NCI-H146 treated with DMSO at 0.1 percent for 48 hours (cell line): ENCODE measurements at regions not wholly inside any gene's neighbourhood (a gene's known extent, or its start where the extent isn't known, plus 50 kb on each side); places are given as distances from the start of the nearest gene placed in this dataset.
"Not testable (repeated sequence)": the region's sequence is repeated elsewhere in the genome, so short reads cannot be mapped to it uniquely, and the experiment has no call there.

Source experiments
- DNase-seq: peaks from one replicate; lab custom pipeline; 2025; ENCODE audit not compliant: unreplicated experiment; lab: John Stamatoyannopoulos, UW

DNA sequence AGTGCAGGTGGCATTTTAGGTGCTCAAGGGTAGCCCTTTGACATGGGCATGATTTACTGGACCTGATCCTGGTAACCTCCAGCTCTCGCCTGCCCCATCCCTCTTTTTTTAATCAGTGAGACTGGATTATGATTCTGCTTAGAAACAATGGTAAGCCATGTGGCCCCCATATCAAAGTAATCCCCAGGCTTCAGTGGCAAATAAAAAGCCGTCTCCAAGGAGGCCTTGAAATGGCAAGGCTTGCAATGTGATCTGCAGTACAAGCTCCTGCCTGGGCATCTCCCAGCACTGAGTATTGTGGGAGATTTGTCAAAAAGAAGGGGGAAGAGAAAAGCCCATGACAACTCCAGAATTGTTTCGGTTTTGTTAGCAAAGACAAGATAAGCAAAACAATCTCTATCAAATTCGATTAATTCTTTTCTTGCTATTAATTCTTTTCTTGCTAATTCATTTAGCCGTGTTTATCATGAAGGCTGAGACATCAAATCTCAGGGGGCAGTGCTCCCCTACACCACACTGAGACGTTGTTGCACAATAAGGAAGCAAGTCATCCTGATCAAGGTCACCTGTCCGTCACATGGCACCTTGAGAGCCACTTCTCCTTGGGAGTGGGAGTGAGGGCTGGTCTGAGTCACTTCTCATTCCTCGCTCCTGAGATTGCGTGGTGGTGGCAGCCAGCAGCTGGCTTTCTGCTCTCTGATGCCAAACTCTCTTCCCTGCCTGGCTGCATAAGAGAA, 312.7 kb upstream of the GATB start:
- no peak for DNase-seq

DNA sequence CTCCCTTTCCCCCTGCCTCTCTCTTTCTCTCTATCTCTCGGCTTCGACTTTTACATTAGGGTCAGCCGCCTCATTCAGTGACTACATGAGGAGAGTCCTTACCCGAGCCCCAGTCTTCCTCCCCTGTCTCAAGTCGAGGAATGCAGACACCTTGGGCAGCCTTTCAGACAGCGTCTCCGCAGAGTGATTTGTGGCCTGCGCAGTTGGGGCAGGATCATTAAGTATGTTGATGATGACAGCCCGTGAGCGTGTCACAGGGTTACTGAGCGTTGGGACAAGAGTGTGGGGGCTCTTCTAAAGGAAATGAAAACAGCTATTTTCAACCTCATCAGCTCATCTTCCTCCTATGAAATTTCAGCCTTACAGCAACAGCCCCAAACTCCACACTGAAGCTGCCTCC, 312.1 kb upstream of the GATB start:
- no peak for DNase-seq

DNA sequence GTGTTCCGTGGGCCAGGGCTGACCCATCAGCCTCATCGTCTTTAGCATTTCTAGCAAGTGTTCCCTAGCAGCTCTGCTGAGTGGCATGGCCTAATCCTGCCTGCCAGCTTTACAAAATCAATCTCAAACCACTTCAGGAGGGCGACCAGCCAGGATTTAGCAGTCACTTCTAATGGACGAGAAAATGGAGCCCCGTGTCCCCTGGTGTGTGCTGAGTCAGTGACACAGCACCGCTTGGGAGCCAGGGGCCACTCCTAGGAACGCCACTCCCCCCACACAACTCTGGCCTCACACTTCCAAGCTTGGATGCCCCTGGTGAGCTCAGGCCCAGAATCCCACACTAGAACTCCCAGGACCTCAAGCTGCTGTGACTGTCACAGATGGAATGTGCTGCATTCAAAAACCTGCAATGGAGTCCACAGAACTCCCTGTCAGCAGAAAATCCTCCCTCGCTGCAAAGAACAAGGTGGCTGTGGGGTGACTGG, 311.2 kb upstream of the GATB start:
- no peak for DNase-seq

DNA sequence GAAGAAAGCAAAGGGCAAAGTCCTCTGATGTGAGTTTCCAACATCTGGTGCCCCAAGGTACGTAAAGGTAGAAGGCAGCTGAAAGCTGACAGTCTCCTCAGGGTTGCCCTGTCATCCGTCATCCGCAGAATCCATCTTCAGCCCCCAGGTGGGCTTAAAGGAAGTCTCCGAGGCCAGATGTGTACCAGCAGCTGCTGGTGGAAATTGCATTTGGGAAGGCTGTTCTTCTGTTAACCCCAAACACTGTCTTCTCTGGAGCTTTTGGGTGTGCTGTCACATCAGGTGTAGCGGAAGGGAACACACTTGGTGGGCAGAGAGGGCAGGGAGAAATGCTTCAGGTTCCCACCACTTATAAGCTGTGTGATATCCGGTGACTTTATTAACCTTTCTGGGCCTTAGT, 310.0 kb upstream of the GATB start:
- DNase-seq = no peak

DNA sequence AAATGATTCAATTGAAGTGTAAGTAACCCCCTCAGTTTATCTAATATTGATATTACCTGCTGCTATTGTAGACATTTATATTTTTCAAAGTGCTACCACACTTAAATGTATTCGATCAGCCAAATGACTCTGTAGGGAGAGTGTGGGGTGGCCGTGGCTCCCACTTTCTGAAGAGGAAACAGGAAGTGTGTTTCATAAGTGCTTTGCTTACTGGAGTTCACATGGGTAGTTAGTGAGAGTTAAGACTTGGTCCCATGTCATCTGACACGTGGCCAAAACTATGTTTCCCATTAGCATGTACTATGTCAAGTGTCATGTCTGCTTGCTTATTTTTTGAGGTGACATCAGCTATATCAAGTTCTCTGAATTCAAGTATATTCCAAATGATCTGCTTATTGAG, 308.1 kb upstream of the GATB start:
- no peak for DNase-seq

DNA sequence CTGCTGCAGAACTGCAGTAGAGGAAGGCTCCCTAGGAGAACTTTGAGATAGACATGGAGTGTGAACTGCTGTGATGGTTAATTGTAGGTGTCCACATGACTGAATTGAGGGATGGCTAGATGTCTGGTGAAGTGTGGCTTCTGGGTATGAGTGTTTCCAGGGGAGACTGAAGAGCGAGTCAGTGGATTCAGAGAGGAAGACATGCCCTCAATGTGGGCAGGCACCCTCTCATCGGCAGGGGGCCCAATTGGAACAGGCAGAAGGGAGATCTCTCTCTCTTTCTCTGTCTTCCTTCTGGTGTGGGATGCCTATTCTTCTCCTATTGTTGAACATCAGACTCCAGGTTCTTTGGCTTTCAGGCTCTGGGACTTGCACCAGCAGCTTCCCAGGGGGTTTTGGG, 304.7 kb upstream of the GATB start:
- no peak for DNase-seq

DNA sequence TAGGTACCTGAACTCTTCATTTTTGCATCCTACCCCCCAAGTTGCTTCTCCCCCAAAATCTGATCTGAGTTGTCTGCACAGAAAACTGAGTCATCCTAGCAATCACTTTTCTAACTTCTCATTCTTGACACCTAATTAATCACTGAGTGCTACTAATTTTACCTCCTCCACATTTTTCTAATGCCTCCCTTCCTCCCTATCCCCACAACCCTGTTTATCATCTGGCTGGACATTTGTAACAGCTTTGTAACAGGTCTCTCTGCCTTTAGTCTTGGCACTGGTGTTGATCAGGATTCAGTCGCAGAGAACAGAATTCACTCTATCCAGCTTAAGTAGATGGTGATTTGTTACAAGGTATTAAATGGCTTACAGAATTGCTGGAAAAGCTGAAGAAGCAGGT, 303.9 kb upstream of the GATB start:
- no peak for DNase-seq

DNA sequence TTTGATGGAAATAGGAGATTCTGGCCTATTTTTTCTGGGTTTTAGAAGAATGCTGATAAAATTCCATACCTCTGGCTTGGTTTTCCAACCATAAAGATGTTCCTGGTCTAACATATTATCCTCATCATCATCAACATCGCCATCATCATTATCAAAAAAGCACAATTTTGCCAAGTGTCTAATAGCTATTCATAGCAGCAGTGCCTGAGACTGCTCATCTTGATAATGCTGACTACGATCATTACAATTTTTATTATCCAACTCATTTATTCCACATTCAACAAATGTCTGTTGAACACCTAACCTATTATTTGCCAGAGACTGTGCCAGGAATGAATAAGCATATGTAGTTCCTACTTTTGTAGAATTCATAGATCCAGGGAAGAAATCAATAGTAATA, 303.5 kb upstream of the GATB start:
- no peak for DNase-seq

DNA sequence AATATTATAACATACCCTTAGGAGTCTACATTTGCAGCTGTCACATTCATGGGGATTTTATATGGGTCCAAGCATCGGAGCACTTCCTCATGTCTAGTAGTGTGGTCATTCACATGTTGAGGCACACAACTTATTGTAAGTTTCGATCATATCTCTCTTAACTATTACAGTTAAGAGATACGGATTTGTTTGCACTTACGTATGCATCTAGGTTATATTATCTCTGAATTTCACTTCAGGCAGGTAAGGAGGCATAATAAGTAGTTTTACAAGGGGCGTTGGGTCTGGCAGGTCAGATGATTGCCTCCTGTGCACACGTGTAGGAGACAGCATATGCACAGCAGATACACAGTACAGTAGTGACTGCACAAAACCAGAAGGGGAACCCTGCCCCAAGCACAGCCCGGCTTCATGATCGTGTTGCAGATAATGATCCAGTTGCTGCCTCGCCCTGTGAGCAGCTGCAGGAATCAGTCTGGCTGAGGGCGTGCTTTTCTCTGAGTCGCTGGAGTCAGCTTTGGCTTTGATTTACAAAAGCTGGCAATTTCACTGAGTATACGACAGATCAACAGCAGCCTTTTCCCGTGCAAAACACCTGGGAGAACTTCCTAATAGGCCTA, 302.9 kb upstream of the GATB start:
- DNase-seq = peak; percentile 73

DNA sequence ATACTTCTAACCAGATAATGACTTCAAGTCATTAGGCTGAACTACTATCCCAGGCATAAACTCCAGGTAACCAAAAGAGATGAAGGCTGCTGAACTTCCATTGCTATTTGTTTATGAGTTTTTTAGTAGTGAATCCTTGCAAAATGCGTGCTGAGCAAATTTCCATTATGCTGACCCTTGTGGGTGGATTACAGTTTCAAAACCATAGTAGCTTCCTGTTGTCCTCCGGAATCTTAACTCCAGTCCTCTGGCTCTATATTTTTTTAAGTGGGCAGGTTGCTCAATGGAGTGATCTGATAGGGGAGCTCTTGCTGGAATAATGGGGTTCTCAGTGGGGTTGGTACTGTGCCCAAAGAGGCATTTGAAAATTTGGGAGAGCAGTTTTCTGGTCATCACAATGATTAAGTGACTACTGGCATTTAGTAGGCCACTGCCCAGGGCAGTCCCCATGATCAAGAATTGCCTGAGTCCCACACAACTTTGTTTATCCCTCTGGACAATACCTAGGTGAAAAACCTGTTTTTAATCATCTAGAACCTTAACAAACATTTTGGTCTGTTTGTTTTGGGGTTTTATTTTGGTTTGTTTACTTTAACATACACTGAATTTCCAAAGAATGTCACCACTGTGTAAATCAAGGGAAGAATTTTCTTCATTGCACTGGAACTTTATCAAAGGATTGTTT, 302.3 kb upstream of the GATB start:
- no peak for DNase-seq

DNA sequence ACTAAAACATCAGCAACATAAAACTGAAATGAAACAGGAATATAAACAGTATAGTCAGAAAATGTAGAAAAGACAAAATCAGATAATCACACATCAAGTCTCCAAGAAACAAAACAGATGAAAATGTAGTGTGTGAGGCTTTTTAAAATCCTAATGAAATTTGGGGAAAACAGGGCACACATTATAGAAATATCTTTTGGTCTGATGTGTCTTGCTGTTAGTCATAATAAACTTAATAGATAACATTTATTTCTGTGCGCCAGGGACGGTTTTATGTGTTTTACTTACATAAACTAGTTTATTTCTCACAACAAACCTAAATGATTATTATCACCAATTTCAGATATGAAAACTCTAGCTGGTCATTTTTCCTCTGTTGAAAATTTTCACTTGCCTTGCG, 293.9 kb upstream of the GATB start:
- DNase-seq = no peak

DNA sequence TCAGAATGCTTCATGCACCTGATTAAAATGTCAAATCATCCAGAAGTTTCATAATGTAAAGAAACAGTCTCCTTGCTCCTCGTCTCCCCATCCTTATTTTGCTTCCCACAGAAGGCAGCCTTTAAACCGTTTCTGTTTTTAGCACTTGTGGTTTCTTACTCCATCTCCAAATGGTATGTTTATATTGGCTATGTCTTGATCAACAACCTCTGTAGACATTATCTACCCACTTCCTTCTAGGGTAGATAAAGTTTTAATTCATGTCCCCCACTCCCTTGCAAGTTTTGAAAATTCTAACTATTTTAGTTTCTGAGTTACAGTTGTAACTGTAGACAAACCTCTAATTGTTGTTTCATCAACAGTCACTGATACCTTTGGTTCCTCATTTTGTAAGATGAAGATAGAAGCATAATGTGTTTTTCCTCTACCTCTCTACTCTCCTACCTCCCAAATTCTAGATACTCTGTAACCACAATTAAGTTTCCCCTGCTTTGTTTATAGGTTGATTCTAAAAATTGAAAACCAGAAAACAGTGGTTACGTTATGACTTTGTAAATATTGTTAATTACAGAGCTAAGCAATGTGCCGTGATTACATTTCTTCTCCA, 291.7 kb upstream of the GATB start:
- no peak for DNase-seq

DNA sequence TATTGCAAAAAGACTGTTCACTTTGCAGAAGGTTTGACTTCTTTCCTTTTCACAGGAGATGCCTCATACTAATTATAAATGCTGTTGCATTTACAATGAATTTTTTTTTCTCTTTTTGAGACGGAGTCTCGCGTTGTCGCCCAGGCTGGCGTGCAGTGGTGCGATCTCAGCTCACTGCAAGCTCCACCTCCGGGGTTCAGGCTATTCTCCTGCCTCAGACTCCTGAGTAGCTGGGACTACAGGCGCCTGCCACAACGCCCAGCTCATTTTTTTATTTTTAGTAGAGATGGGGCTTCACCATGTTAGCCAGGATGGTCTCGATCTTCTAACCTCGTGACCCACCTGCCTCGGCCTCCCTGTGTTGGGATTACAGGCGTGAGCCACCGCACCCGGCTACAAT, 290.5 kb upstream of the GATB start:
- DNase-seq = not testable (repeated sequence)

DNA sequence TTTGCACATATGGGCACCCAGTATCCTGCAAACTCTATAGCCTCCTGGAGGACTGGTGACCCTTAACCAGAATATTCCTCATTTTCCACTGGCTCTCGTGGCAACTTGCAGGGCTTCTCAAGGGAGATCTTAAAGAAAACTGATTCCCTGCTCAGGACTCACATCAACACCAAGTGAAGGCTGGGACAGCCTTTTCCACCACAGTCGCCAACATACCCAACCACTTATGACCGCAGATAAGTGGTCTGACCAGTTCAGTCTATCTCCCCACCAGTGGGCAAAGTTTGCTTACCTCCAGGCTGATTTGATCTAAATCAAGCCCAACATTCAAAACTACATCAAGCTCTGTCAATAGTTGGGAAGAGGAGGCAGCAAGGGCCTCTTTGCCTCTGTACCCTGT, 289.3 kb upstream of the GATB start:
- no peak for DNase-seq

DNA sequence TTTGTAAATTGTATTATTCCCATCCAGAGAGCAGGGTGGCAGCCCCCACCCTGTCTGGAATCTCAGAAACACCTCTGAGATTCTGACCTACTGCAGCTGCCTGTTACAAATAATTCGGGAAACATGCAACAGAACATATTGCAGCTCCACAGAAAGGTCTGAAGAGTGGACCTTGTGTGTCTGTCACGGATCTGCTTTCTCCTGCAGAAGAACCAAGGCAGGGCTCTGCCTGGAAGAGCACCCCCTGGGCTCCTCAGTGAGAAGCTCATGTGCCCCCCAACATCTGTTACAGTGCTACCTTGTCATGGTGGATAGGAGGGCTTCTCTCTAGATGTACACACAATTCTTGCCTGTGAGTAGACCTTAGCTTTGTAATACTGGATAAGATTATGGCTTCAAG, 286.6 kb upstream of the GATB start:
- DNase-seq = no peak

DNA sequence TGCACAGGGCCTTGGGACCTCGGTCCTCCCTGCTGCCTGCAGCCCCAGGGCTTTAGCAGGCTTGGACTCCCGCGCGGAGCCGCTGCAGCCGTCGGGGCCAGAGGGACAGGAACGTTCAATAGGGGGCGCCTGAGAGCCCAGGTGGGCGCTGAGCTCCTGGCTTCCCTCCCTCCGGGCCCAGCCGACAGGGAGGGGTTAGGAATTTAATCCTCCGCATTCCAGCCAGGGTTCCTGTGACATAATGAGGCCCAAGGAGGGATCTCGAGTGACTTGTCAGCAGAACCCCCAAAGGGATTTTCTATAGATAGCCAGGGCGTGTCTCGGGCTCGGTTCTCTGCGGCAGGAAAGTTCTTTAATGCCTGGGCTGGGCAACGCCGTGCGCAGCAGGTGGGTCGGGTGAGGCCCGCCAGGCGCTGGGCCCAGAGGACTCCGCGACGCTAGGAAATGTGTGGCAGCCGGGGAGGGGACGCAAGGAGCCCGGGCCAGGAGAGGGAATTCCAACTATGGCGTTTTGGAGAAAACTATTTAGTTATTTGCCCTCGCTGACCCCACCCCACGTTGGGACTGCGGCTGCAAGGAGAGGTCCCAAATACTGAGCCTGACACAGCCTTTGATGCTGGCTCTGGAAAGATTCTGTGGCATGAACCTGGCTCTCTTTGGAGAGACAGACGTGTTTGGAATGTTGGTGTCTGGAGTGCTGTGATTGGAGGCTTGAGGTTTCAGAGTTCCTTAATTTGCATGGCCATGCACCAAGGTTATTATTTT, 285.2 kb upstream of the GATB start:
- no peak for DNase-seq

DNA sequence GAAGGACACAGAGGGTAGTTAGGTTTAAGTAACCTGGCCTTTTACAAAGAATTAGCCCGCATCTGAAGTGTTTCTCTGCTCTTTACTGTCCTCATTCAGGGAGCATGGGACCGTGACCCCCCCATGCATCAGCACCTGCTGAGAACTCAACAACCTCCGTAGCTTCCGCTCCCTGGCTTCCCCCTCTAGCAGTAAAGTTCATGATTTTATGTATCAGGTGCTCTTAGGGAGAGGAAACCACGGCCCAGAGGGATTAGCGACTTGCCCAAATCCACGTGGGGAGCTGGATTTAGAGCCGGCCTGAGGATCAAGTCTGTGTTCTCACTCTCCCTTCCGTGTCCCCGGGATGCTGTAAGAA, 284.6 kb upstream of the GATB start:
- no peak for DNase-seq

DNA sequence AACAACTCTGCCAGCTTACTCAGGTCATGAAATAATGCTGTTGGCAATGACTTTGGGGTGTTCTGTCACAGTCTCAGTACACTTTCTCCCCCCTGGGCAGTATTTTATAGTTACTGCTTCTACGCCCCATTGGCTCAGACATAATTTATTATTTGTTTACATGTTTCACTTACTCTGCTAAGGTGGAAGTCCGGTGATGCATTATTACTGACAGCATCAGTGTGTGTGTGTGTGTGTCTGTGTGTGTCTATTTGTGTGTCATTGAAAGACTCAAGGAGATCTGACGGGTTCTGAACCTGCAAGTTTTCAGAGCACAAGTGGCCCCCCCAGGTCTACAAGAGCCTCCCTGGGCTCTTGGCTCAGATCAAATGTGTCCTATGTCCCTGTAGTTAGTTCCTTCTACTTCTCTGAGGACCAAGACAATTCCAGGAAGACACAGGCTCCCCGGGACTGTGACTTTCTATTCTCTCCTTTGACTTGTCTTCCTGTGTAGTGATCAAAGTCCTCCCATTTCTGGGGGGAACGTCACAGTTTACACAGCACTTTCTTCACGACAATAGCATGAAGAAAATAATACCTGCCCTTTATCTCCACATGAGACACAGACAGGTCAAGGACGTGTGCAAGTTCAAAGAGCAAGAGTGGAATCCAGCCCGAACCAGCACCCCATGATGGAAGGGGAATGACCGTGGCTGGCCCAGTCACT, 283.7 kb upstream of the GATB start:
- DNase-seq = no peak

DNA sequence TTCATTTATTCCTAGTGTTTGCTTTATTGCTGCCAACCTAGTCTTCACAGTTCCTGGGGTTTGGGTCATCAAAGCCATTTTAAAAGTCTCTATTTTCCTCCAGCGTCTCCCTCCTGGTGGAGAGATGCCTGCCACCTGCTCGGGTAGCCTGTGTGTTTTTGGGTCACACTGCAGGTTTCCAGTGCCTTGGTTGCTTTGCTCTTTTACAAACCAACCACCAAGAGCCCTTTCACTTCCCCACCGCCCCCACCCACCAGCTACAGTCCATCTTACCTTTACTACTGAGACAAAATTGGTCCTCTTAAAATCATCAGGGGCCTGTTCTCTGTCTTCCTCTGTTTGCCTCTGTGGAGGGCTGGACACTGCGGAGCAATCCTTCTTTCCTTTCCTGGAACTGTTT, 280.5 kb upstream of the GATB start:
- no peak for DNase-seq

DNA sequence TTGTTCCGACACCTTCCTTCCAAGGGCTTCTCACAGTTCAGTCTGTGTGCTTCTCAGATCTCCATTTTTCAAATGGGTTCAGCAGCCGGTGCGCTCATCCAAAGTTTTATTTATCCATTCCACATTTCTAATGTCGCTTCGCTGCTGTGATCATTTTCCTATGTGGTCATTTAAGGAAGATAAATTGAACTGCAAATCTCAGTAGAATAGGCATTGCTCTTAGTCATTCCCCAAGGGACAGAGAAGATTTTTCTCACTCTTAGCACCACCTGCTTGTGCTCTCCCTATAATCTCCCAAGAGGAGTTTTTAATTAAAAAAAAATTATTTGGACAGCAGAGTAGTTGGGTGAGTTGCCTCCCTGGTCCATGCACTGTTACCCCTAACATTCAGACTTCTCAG, 278.9 kb upstream of the GATB start:
- DNase-seq = no peak

DNA sequence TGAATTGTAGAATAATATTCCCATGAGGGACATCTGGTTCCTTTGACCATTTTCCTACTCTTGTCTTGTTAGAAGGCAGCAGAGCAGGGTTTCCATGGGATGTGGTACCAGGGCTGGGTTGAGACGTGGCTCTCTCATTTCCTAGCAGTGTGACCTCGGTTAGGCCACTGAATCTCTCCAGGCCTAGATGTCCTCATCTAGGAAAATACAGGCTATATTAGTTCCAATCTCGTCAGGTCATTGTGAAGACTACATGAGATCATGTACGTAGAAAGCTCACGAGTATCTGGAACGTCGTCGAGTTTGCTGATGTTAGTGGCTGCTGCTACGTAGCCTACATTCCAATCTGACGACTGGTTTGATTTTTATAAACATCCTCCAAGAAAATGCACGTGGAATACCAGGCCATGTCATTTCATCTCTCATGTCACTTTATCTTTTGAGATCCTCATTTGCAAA, 278.2 kb upstream of the GATB start:
- DNase-seq = no peak
